ENCODE measurements at regions not wholly inside any gene's neighbourhood (a gene's known extent, or its start where the extent isn't known, plus 50 kb on each side); places are given as distances from the start of the nearest gene placed in this dataset.
A peak's percentile ranks its signal among the peaks of the same experiment; 100 is the strongest.

GRCh38 chr11:70710601-70711000 lies 312.3 kb downstream of the CTTN start:
- H3K36me3 Mint-ChIP-seq (ENCODE audit: insufficient read depth in 1 of 3, low read depth in 3 of 3) = peaks cover 0 to 4% (median 0%) of the 10 kb centered on the region in 3 experiments; a peak in 3 of 7 replicates
- Histone ChIP-seq H3K23ac (ENCODE audit: insufficient read length, low read depth, low read length) (no peak overlapping the region), H3K4me2 (ENCODE audit: insufficient read depth, insufficient read length, low read length) (no peak overlapping the region), H3T11ph (ENCODE audit: low read length) (no peak overlapping the region), H3K27me3 (ENCODE audit: insufficient read depth, low read length) (no peaks in the 10 kb centered on the region), H3K14ac (ENCODE audit: insufficient read depth, low read length) (no peak overlapping the region), H4K91ac (ENCODE audit: insufficient read length, low read depth, low read length) (no peak overlapping the region), H2BK20ac (ENCODE audit: low read depth, low read length, poor library complexity, severe bottlenecking) (no peak overlapping the region), H2BK15ac (ENCODE audit: low read depth, low read length) (no peak overlapping the region), H3K56ac (ENCODE audit: insufficient read length, low read depth, low read length) (no peak overlapping the region), H3K9me3 (ENCODE audit: control insufficient read depth, low read depth, low read length) (no peaks in the 10 kb centered on the region), H2BK12ac (ENCODE audit: insufficient read length, low read depth, low read length) (no peak overlapping the region), H4K20me1 (ENCODE audit: control insufficient read depth, insufficient read depth, insufficient read length) (no peaks in the 10 kb centered on the region), H2BK5ac (ENCODE audit: insufficient read length, low read length) (no peak overlapping the region), H3K9ac (ENCODE audit: extremely low read depth, insufficient read length, low read length) (no peak overlapping the region), H3K79me2 (ENCODE audit: insufficient read depth, low read length) (no peaks in the 10 kb centered on the region; the same call in 1 of the 2 replicates), H3K18ac (ENCODE audit: insufficient read length, low read depth, low read length) (no peak overlapping the region), H3K4me1 (ENCODE audit: insufficient read depth, low read length) (peaks cover 2% of the 10 kb centered on the region; the same call in 1 of the 2 replicates), H3K27ac (ENCODE audit: insufficient read length, low read depth, low read length) (no peak overlapping the region), H4K8ac (replicated peaks; ENCODE audit: insufficient read length, low read depth, low read length) (no peak overlapping the region), H2AFZ (ENCODE audit: low read length) (no peak overlapping the region), H2BK120ac (ENCODE audit: low read depth, low read length, poor library complexity, severe bottlenecking) (no peak overlapping the region), H2AK5ac (ENCODE audit: insufficient read length, low read length) (no peak overlapping the region), H3K79me1 (ENCODE audit: insufficient read depth, low read depth, low read length, poor library complexity, severe bottlenecking) (no peaks in the 10 kb centered on the region), H3K23me2 (ENCODE audit: insufficient read length, low read depth, low read length, poor library complexity, severe bottlenecking) (no peaks in the 10 kb centered on the region), H3K4ac (ENCODE audit: low read depth, low read length) (no peak overlapping the region), H4K5ac (ENCODE audit: insufficient read length, low read depth, low read length) (no peak overlapping the region)
- TF ChIP-seq CTCF (conservative IDR thresholded peaks at IDR 0.05) = no peak
- WGBS (ENCODE audit: extremely low coverage, insufficient read length, low lambda C conversion rate) = no CpG with 5 or more reads among the region's 9 CpGs
- H3K27ac Mint-ChIP-seq = peak overlapping the region in 2 of 3 experiments; percentile 8 to 74; a peak in 2 of 7 replicates
- H3K27me3 Mint-ChIP-seq (ENCODE audit: low read depth) = peaks cover 4% of the 10 kb centered on the region
- DNase-seq = no peak
- no peak overlapping the region; a peak in 1 of 5 replicates for H3K4me3 Mint-ChIP-seq
- H3K9me3 Mint-ChIP-seq = no peaks in the 10 kb centered on the region; a peak in 1 of 5 replicates
- H3K4me1 Mint-ChIP-seq = peaks cover 20 to 35% of the 10 kb centered on the region in 2 experiments
